ENCODE measurements at regions not wholly inside any gene's neighbourhood (a gene's known extent, or its start where the extent isn't known, plus 50 kb on each side); places are given as distances from the start of the nearest gene placed in this dataset.
"Not testable (repeated sequence)": the region's sequence is repeated elsewhere in the genome, so short reads cannot be mapped to it uniquely, and the experiment has no call there.

DNA sequence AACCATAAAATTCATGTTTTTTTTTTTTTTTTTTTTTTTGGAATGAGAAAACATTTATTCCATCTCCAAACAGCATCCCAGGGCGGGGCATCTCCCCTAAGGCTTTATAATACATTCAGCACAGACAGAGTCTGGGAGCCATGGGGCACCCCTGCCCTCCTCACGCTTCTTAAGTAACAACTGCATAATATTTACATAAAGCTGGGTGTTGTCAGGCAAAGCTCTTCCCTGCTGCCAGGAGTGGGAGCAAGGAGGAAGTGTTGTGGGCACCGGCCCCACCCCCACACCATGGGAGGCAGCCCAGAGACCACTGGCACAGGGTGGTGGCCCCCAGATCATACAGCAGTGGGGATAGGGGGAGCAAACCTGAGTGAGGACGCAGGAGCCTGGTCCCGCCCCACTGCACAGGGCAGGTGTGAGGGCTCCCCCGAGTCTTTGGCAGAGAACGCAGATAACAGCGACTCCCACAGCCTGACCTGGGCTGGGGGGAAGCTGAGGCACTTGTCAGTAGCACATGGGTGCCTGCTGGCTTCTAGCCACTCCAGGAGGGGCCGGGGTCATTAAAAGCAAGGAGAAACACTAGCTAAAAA, 86.1 kb upstream of the CEP78 start:
- TF ChIP-seq, protein P1, sequence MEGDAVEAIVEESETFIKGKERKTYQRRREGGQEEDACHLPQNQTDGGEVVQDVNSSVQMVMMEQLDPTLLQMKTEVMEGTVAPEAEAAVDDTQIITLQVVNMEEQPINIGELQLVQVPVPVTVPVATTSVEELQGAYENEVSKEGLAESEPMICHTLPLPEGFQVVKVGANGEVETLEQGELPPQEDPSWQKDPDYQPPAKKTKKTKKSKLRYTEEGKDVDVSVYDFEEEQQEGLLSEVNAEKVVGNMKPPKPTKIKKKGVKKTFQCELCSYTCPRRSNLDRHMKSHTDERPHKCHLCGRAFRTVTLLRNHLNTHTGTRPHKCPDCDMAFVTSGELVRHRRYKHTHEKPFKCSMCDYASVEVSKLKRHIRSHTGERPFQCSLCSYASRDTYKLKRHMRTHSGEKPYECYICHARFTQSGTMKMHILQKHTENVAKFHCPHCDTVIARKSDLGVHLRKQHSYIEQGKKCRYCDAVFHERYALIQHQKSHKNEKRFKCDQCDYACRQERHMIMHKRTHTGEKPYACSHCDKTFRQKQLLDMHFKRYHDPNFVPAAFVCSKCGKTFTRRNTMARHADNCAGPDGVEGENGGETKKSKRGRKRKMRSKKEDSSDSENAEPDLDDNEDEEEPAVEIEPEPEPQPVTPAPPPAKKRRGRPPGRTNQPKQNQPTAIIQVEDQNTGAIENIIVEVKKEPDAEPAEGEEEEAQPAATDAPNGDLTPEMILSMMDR (IDR thresholded peaks at IDR 0.05; ENCODE audit: low read depth, low read length), result no peak
- no peak overlapping the region for H3K4me3 ChIP-seq (ENCODE audit: low read depth, low read length)

DNA sequence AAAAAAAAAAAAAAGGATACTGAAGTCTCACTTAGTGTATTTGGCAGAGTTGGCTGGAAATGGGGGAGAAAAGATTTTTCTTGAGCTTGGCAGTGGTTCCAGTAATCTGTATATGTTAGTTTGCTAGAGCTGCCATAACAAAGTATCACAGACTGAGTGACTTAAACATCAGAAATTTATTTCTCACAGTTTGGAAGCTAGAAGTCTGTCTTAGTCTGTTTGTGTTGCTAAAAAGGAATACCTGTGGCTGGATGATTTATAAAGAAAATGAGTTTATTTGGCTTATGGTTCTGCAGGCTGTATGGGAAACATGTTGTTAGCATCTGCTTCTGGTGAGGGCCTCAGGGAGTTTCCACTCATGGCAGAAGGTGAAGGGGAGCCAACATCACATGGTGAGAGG, 89.6 kb upstream of the CEP78 start:
- H3K4me3 ChIP-seq (ENCODE audit: low read depth, low read length), result no peak overlapping the region
- TF ChIP-seq, protein P1 (IDR thresholded peaks at IDR 0.05; ENCODE audit: low read depth, low read length), result no peak

DNA sequence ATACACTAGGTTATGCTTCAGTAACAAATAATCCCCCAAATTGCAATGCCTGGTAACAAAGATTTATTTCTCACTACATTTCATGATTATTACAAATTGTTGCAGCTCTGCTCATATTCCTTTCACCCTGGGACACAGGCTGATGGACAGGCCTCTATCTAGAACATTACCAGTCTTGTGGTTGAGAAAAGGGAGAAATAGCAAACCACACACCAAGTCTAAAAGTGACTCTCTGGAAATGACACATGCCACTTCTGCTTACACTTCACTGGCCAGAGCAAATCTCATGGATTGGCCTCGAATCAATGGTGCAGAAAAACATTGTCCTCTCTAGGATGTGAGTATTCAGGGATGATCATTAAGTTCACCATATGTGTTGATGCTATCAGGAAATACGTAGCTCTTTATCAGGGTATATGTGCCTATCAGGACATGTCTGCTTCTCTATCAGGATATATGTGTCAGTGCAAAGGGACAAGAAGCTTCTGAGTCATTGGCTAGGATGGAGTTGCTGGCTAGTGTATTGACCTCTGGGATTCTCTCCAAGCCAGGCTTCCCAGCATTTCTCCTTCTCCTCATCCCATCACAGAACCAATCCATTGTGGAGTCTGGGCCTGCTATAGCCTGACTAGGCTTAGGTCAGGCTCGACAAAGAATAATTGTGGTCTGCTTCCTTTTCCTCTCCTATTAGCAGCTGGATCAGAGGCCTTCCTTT, 91.1 kb upstream of the CEP78 start:
- TF ChIP-seq, protein P1 (IDR thresholded peaks at IDR 0.05; ENCODE audit: low read depth, low read length), result no peak
- no peak overlapping the region for H3K4me3 ChIP-seq (ENCODE audit: low read depth, low read length)

DNA sequence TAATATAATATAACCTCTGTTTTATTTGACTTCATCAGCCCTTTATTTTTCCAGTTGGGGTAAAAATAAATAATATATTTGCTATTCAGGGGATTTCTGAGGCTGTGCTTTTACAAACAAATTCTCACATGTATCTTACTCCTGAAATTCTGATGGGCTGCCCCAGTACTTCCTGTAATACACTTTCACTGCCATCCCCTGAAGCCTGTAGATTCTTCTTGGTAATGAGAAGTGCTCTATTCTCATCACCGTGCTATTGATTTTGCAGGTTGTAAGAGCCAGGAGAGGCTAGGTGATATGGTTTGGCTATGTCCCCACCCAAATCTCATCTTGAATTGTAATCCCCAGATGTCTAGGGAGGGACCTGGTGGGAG, 91.9 kb upstream of the CEP78 start:
- TF ChIP-seq, protein P1 (IDR thresholded peaks at IDR 0.05; ENCODE audit: low read depth, low read length), result no peak
- H3K4me3 ChIP-seq (ENCODE audit: low read depth, low read length), result no peak overlapping the region

DNA sequence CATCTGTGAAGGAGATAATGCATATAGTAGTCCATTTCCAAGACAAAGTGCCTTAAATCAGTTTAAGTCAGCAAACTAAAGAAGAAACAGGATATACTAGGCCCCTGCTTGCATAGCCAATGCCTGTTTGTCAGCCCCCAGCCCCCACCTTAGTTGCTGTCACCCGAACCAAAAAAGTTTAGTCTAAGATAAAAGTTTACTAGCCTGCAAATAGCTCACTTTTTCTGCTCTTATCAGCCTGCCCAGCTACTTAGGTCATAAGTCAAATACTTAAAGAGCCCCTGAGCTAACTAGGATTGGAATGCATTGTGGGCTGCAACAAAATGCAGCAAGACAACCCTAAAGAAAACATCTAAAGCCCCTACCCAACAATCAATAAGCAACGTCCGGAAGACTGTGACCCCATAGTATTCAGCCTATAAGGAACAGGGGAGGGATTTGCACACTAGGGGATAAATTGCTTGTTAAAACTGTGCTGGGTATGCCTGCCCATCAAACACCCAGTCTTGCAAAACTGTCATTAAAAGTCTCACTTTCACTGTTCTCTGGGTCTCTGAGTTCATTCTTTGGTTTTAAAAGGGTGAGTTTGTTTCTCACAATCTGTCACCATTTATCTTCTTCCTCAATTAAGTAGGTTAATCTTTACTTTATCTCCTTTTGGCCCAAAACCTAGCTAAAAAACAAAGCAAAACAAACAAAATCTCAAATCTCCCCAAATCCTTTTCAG, 92.4 kb upstream of the CEP78 start:
- H3K4me3 ChIP-seq (ENCODE audit: low read depth, low read length), result no peak overlapping the region
- TF ChIP-seq, protein P1 (IDR thresholded peaks at IDR 0.05; ENCODE audit: low read depth, low read length), result no peak

DNA sequence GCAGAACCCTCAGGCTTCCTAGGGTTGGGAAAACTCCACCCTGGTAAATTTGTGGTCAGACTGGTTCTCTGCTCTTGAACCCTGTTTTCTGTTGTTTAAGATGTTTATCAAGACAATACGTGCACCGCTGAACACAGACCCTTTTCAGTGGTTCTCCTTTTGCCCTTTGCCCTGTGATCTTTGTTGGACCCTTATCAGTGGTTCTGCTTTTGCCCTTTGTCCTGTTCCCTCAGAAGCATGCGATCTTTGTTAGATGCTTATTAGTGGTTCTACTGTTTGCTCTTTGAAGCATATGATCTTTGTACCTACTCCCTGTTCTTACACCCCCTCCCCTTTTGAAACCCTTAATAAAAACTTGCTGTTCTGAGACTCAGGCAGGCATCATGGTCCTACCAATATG, 93.6 kb upstream of the CEP78 start:
- not testable (repeated sequence) for H3K4me3 ChIP-seq (ENCODE audit: low read depth, low read length)

DNA sequence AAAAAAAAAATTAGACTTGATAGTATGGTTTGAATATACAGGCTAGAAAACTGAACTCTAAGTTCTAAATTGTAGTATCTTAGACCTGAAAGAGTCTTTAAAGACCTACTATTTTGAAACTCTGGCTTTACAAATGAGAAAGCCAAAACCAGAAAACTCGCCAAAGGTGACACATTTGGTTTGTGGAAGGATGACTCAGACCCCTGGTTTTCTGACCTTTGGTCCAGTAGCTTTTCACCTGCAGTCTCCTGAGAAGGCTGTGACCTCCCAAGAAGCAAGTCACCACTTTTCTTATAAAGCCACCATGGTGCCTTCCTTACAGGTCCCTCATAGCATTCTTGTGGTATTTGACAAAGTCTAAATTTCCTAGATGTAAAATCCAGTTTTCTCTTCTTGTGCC, 102.1 kb upstream of the CEP78 start:
- no peak overlapping the region for H3K4me3 ChIP-seq (ENCODE audit: low read depth, low read length)
- TF ChIP-seq, protein P1 (IDR thresholded peaks at IDR 0.05; ENCODE audit: low read depth, low read length), result no peak
